Lung (tissue), 11 donors: ENCODE measurements at regions not wholly inside any gene's neighbourhood (a gene's known extent, or its start where the extent isn't known, plus 50 kb on each side); places are given as distances from the start of the nearest gene placed in this dataset.

ENCODE experiments used
- ATAC-seq: fragments of 200-7000 bp; cut with Tn5 transposase; one replicate; pipeline ENCODE4 v1.9.1; 2020; ENCODE audit warnings: moderate number of reproducible peaks; ENCODE audit not compliant: insufficient read depth, low FRiP score
- DNase-seq, 3 donors: peaks; one replicate each; pipeline ENCODE4 v3.0.0-alpha.2; 2013 to 2017
- H3K27ac ChIP-seq, 2 donors: one replicate each; pipeline ENCODE4 v1.5.1; 2013; ENCODE audit warnings: mild to moderate bottlenecking in 2 of 2, moderate library complexity in 2 of 2, control low read depth in 1 of 2, inconsistent platforms in 1 of 2, low read depth in 1 of 2, low read length in 1 of 2
- H3K27me3 ChIP-seq, 3 donors: one replicate each; pipeline ENCODE4 v1.5.1; 2013; ENCODE audit warnings: low read length in 2 of 3; ENCODE audit not compliant: control insufficient read depth in 3 of 3, insufficient read depth in 3 of 3
- H3K36me3 ChIP-seq, 4 donors: one replicate each; pipeline ENCODE4 v1.5.1; 2013; ENCODE audit warnings: low read length in 4 of 4, mild to moderate bottlenecking in 1 of 4, moderate library complexity in 1 of 4; ENCODE audit not compliant: control insufficient read depth in 4 of 4, insufficient read depth in 4 of 4
- H3K4me1 ChIP-seq, 5 donors: one replicate each; pipeline ENCODE4 v1.5.1; 2013; ENCODE audit warnings: low read length in 5 of 5, mild to moderate bottlenecking in 2 of 5, moderate library complexity in 1 of 5; ENCODE audit not compliant: control insufficient read depth in 5 of 5, insufficient read depth in 5 of 5
- H3K4me3 ChIP-seq: one replicate; pipeline ENCODE4 v1.5.1; 2013; ENCODE audit warnings: mild to moderate bottlenecking, control low read depth, moderate library complexity
- H3K9ac ChIP-seq, 2 donors: one replicate each; pipeline ENCODE4 v1.5.1; 2013; ENCODE audit warnings: low read length in 2 of 2, control low read depth in 1 of 2; ENCODE audit not compliant: insufficient read depth in 1 of 2
- H3K9me3 ChIP-seq, 4 donors: one replicate each; pipeline ENCODE4 v1.5.1; 2013; ENCODE audit warnings: low read length in 3 of 4, mild to moderate bottlenecking in 1 of 4, moderate library complexity in 1 of 4; ENCODE audit not compliant: control insufficient read depth in 4 of 4, insufficient read depth in 3 of 4
- WGBS, 2 donors: extraction: QIAGEN DNeasy Blood & Tissue Kit; methylation state at CpG; one replicate each; pipeline ENCODE4 v1.1.7; 2013; 5-methylcytosine and 5-hydroxymethylcytosine counted together
- TF ChIP-seq, protein P1 (sequence below): IDR thresholded peaks from 2 replicates; pipeline ENCODE4 v1.5.1; 2012; ENCODE audit warnings: mild to moderate bottlenecking; ENCODE audit errors: control extremely low read depth, extremely low read depth
- donor health status: control.
- donor health status: control.
- donor health status: Bipolar disorder and iron deficiency.
- donor health status: healthy.
- donor health status: DM: yes; HTN: yes; CAD: no.

- peaks cover 0 to 2% (median 0%) of the 10 kb centered on the region in 3 donors for H3K27me3 ChIP-seq
- TF ChIP-seq, protein P1, sequence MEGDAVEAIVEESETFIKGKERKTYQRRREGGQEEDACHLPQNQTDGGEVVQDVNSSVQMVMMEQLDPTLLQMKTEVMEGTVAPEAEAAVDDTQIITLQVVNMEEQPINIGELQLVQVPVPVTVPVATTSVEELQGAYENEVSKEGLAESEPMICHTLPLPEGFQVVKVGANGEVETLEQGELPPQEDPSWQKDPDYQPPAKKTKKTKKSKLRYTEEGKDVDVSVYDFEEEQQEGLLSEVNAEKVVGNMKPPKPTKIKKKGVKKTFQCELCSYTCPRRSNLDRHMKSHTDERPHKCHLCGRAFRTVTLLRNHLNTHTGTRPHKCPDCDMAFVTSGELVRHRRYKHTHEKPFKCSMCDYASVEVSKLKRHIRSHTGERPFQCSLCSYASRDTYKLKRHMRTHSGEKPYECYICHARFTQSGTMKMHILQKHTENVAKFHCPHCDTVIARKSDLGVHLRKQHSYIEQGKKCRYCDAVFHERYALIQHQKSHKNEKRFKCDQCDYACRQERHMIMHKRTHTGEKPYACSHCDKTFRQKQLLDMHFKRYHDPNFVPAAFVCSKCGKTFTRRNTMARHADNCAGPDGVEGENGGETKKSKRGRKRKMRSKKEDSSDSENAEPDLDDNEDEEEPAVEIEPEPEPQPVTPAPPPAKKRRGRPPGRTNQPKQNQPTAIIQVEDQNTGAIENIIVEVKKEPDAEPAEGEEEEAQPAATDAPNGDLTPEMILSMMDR: no peak
- H3K27ac ChIP-seq: no peak overlapping the region
- no peaks in the 10 kb centered on the region for H3K9me3 ChIP-seq
- no peak for DNase-seq
- 92 to 94% methylated on average over 1 of the region's 1 CpG for WGBS, 2 donors
- no peak overlapping the region for H3K4me3 ChIP-seq
- ATAC-seq: no peak
- H3K9ac ChIP-seq: no peak overlapping the region
- H3K36me3 ChIP-seq: no peaks in the 10 kb centered on the region
- no peaks in the 10 kb centered on the region for H3K4me1 ChIP-seq
Measured at GRCh38 chr14:44142006-44142405, 365.1 kb downstream of the FSCB start.

DNA sequence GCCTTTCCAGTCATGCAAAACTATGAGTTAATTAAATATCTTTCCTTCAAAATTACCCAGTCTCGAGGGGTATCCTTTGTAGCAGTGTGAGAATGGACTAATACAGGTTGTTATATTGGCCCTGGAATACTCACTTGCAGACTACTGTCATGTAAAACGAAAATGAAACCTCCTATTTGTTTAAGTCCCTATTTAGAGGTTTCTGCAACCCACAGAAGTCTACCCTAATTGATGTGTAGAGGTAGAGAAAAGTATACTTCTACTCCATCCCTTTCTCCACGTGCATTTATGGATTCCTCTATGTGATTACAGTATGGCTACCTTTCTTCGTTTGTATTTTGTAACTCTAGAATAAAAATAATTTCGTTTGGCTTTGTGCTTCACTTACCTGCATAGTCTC lies 371.1 kb downstream of the FSCB start:
- H3K36me3 ChIP-seq: no peaks in the 10 kb centered on the region
- H3K9me3 ChIP-seq: no peaks in the 10 kb centered on the region
- H3K4me1 ChIP-seq: no peaks in the 10 kb centered on the region
- no peak overlapping the region for H3K27ac ChIP-seq
- no peak overlapping the region for H3K4me3 ChIP-seq
- H3K9ac ChIP-seq: no peak overlapping the region
- 69 to 77% methylated on average over 5 of the region's 5 CpGs for WGBS, 2 donors
- DNase-seq: no peak
- H3K27me3 ChIP-seq: no peaks in the 10 kb centered on the region
- TF ChIP-seq, protein P1: no peak
- no peak for ATAC-seq

- 60 to 84% methylated on average over 1 of the region's 1 CpG for WGBS, 2 donors
- Histone ChIP-seq H3K36me3 (no peaks in the 10 kb centered on the region), H3K27ac (no peak overlapping the region), H3K4me3 (no peak overlapping the region), H3K27me3 (no peaks in the 10 kb centered on the region), H3K4me1 (no peaks in the 10 kb centered on the region), H3K9me3 (no peaks in the 10 kb centered on the region), H3K9ac (no peak overlapping the region)
- TF ChIP-seq, protein P1: no peak
- ATAC-seq (no peak), DNase-seq (no peak)
Measured at GRCh38 chr14:44131861-44132260, 375.2 kb downstream of the FSCB start.
